Neutrophil (primary cell): ENCODE measurements at regions not wholly inside any gene's neighbourhood (a gene's known extent, or its start where the extent isn't known, plus 50 kb on each side); places are given as distances from the start of the nearest gene placed in this dataset.
"Not testable (repeated sequence)": the region's sequence is repeated elsewhere in the genome, so short reads cannot be mapped to it uniquely, and the experiment has no call there.

Experiments
- H3K27ac ChIP-seq: fragments of 200-600 bp; sonication (generic); 2 replicates; pipeline ENCODE4 v1.5.1; 2016; ENCODE audit warnings: mild to moderate bottlenecking, moderate library complexity
- H3K27me3 ChIP-seq: fragments of 200-600 bp; sonication (generic); 2 replicates; pipeline ENCODE4 v1.6.0; 2016; ENCODE audit warnings: mild to moderate bottlenecking
- H3K36me3 ChIP-seq: fragments of 200-600 bp; sonication (generic); 2 replicates; pipeline ENCODE4 v1.5.1; 2017
- H3K4me1 ChIP-seq, 2 experiments: fragments of 200-600 bp in 1 of 2; sonication (generic) in 1 of 2; 1 replicate in 1 of 2; 2 replicates in 1 of 2; pipeline versions ENCODE4 v1.5.1 to v1.6.1; 2013 to 2016; ENCODE audit warnings: low read depth in 1 of 2, low read length in 1 of 2, mild to moderate bottlenecking in 1 of 2, moderate library complexity in 1 of 2; ENCODE audit not compliant: control insufficient read depth in 1 of 2, insufficient read depth in 1 of 2
- H3K4me3 ChIP-seq, 2 experiments: fragments of 200-600 bp in 1 of 2; sonication (generic) in 1 of 2; 1 replicate in 1 of 2; 2 replicates in 1 of 2; pipeline ENCODE4 v1.5.1; 2013 to 2016; ENCODE audit warnings: low read depth in 1 of 2, low read length in 1 of 2, mild to moderate bottlenecking in 1 of 2, moderate library complexity in 1 of 2
- H3K9me3 ChIP-seq: fragments of 200-600 bp; sonication (generic); 2 replicates; pipeline ENCODE4 v1.5.1; 2016
- TF ChIP-seq, protein P1 (sequence below): fragments of 200-600 bp; sonication (generic); IDR thresholded peaks from 2 replicates; pipeline ENCODE4 v1.5.1; 2016; ENCODE audit warnings: antibody characterized with exemption

- Histone ChIP-seq H3K27ac (no peak overlapping the region), H3K27me3 (no peaks in the 10 kb centered on the region), H3K9me3 (no peaks in the 10 kb centered on the region), H3K4me1 (no peaks in the 10 kb centered on the region), H3K36me3 (no peaks in the 10 kb centered on the region), H3K4me3 (no peak overlapping the region)
- TF ChIP-seq, protein P1, sequence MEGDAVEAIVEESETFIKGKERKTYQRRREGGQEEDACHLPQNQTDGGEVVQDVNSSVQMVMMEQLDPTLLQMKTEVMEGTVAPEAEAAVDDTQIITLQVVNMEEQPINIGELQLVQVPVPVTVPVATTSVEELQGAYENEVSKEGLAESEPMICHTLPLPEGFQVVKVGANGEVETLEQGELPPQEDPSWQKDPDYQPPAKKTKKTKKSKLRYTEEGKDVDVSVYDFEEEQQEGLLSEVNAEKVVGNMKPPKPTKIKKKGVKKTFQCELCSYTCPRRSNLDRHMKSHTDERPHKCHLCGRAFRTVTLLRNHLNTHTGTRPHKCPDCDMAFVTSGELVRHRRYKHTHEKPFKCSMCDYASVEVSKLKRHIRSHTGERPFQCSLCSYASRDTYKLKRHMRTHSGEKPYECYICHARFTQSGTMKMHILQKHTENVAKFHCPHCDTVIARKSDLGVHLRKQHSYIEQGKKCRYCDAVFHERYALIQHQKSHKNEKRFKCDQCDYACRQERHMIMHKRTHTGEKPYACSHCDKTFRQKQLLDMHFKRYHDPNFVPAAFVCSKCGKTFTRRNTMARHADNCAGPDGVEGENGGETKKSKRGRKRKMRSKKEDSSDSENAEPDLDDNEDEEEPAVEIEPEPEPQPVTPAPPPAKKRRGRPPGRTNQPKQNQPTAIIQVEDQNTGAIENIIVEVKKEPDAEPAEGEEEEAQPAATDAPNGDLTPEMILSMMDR = no peak
Observed at GRCh38 chr20:4435671-4436455, 186.8 kb upstream of the ADRA1D start.

- no peak overlapping the region for H3K4me3 ChIP-seq
- no peaks in the 10 kb centered on the region for H3K27me3 ChIP-seq
- TF ChIP-seq, protein P1 = no peak
- H3K4me1 ChIP-seq = no peaks in the 10 kb centered on the region
- H3K27ac ChIP-seq = no peak overlapping the region
- no peaks in the 10 kb centered on the region for H3K9me3 ChIP-seq
- no peaks in the 10 kb centered on the region for H3K36me3 ChIP-seq
Observed at GRCh38 chr20:4435225-4435624, 186.1 kb upstream of the ADRA1D start.

DNA sequence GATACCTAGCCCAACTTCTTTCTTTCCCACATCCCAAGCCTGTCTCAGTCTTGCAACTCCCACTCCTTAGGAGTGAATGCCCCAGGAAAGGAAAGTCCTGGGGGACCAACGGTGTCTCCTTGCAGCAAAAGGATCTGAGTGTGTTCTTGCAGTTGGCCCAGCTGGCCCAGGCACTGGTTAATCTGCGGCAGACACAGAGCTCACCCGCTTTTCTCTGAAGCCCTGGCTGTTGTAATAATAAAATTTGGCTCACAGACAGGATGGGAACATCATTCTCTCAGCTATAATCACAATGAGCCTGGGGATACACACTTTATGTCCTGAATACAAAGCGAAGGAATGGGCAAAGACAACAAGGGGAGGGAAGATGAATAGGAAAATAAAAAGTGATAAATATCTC lies 185.6 kb upstream of the ADRA1D start:
- Histone ChIP-seq H3K27ac (no peak overlapping the region), H3K4me1 (no peaks in the 10 kb centered on the region), H3K27me3 (no peaks in the 10 kb centered on the region), H3K4me3 (no peak overlapping the region), H3K9me3 (no peaks in the 10 kb centered on the region), H3K36me3 (no peaks in the 10 kb centered on the region)
- TF ChIP-seq, protein P1 = no peak

DNA sequence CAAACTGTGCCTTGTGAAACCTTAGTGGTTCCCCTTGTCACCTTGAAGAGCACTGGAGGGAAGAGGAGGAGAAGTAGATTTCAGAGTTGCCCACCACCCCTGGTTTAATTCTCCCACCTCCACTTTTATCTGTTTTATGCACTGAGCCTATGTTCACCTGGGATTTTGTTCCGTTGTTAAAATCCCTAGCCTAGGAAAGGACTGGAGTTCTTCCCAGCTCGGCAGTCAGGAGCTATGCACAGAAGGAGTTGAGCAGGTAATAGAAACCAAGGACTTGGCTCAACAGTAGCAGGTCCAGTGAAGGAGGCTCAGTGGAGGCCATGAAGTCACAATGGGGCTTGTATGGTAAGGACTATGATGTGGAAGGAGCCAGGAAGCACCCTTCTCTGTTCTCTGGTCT lies 182.4 kb upstream of the ADRA1D start:
- TF ChIP-seq, protein P1 = no peak
- Histone ChIP-seq H3K36me3 (no peaks in the 10 kb centered on the region), H3K9me3 (no peaks in the 10 kb centered on the region), H3K4me3 (no peak overlapping the region), H3K4me1 (peaks cover 4 to 5% of the 10 kb centered on the region in 2 experiments), H3K27me3 (no peaks in the 10 kb centered on the region), H3K27ac (no peak overlapping the region)

- H3K27ac ChIP-seq, H3K27me3 ChIP-seq, H3K4me1 ChIP-seq, H3K4me3 ChIP-seq, H3K9me3 ChIP-seq, H3K36me3 ChIP-seq: not testable (repeated sequence)
Observed at GRCh38 chr20:4430826-4431225, 181.7 kb upstream of the ADRA1D start.

DNA sequence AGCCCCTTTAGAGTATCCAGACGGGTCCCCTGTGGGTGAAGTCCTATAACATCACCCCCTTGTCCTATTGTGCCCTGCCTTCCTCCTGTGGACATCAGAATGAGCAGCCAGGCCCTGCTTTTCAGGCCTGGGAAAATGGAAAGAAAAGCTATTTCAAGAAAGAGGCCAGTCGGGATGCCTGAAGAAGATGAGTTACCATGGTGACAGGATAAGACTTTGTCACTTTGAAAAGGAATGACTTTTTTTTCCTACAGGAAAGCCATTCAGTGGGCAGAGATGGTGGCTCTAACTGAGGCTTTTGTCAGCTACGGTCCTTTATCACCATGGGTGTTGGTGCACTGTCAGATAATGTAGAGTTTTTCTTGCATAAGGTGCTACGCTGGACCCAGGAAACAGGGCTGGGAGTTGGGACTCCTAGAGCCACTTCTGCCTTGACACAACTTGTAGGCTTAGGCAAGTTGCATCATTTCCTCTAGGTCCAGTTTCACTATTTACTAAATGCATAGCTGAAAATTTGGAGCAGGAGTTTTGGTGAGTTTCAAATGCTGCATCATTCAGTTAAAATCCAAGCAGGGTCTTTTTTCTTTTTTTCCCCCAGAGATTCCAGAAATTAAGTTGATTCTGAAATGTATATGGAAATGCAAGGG lies 179.0 kb upstream of the ADRA1D start:
- no peak overlapping the region for H3K4me3 ChIP-seq
- H3K27me3 ChIP-seq = no peaks in the 10 kb centered on the region
- H3K27ac ChIP-seq = no peak overlapping the region
- no peaks in the 10 kb centered on the region for H3K9me3 ChIP-seq
- TF ChIP-seq, protein P1 = no peak
- H3K4me1 ChIP-seq = peaks cover 4 to 5% of the 10 kb centered on the region in 2 experiments
- no peaks in the 10 kb centered on the region for H3K36me3 ChIP-seq
